DND-41 (cell line): ENCODE measurements at regions not wholly inside any gene's neighbourhood (a gene's known extent, or its start where the extent isn't known, plus 50 kb on each side); places are given as distances from the start of the nearest gene placed in this dataset.

Source experiments
- EZH2 ChIP-seq: IDR thresholded peaks from 3 replicates; pipeline ENCODE4 v1.6.1; 2012; ENCODE audit warnings: borderline replicate concordance, low read depth, mild to moderate bottlenecking, moderate library complexity, low read length, inconsistent platforms; ENCODE audit not compliant: severe bottlenecking
- TF ChIP-seq, protein P1 (sequence below): IDR thresholded peaks from 2 replicates; pipeline ENCODE4 v1.5.1; 2012; ENCODE audit warnings: borderline replicate concordance, low read length, moderate library complexity, mild to moderate bottlenecking; ENCODE audit not compliant: poor library complexity, severe bottlenecking; ENCODE audit errors: extremely low read depth

GRCh38 chr2:156874707-156875106 lies 382.8 kb upstream of the GALNT5 start:
- TF ChIP-seq, protein P1, sequence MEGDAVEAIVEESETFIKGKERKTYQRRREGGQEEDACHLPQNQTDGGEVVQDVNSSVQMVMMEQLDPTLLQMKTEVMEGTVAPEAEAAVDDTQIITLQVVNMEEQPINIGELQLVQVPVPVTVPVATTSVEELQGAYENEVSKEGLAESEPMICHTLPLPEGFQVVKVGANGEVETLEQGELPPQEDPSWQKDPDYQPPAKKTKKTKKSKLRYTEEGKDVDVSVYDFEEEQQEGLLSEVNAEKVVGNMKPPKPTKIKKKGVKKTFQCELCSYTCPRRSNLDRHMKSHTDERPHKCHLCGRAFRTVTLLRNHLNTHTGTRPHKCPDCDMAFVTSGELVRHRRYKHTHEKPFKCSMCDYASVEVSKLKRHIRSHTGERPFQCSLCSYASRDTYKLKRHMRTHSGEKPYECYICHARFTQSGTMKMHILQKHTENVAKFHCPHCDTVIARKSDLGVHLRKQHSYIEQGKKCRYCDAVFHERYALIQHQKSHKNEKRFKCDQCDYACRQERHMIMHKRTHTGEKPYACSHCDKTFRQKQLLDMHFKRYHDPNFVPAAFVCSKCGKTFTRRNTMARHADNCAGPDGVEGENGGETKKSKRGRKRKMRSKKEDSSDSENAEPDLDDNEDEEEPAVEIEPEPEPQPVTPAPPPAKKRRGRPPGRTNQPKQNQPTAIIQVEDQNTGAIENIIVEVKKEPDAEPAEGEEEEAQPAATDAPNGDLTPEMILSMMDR, result no peak
- TF ChIP-seq EZH2, result no peak
